Stimulated activated naive CD8-positive, alpha-beta T cell treated with anti-CD3 and anti-CD28 coated beads, Interleukin-15, amount 100 ng/mL, for 72 hours (primary cell): ENCODE measurements at regions not wholly inside any gene's neighbourhood (a gene's known extent, or its start where the extent isn't known, plus 50 kb on each side); places are given as distances from the start of the nearest gene placed in this dataset.

Experiments used
- ATAC-seq: fragments of 150-1000 bp; cut with Tn5 transposase; 2 replicates; pipeline ENCODE4 v1.10.0; 2021; ENCODE audit warnings: mild to moderate bottlenecking, moderate library complexity
- DNase-seq, 2 donors: peaks; one replicate each; pipeline ENCODE4 v3.0.0; 2021 to 2022
- H3K27ac Mint-ChIP-seq, 2 donors: one replicate each; pipeline ENCODE4 v1.8.0; 2022; ENCODE audit warnings: mild to moderate bottlenecking in 2 of 2, mixed read lengths in 2 of 2, moderate library complexity in 2 of 2
- H3K27me3 Mint-ChIP-seq: one replicate; pipeline ENCODE4 v1.8.0; 2022; ENCODE audit warnings: mixed read lengths
- H3K4me1 Mint-ChIP-seq: one replicate; pipeline ENCODE4 v1.8.0; 2022; ENCODE audit warnings: mild to moderate bottlenecking, mixed read lengths
- H3K4me3 Mint-ChIP-seq, 2 donors: one replicate each; pipeline ENCODE4 v1.8.0; 2022; ENCODE audit warnings: mild to moderate bottlenecking in 2 of 2, mixed read lengths in 2 of 2, moderate library complexity in 1 of 2
- H3K9me3 Mint-ChIP-seq, 2 donors: one replicate each; pipeline ENCODE4 v1.8.0; 2022; ENCODE audit warnings: mixed read lengths in 2 of 2

DNA sequence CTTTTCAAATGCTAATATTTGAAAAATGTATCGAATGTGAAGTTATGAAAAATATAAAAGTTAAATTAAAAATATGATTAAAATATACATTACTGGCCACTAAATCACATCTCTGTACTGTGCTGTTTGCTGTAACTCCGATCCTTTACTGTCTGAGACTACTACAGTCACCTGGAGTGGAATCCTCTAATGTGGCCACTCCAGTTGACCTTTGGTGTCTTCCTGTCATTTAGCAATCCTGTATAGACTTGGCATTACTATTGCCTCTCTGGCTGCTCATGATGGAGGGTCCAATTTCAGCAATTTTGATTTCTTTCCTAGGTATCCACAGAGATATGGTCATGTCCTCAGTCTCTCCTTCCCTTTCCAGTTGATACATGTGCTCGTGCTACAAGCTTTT lies 560.0 kb downstream of the CCDC85A start:
- peaks cover 3 to 11% of the 10 kb centered on the region in 2 donors for H3K9me3 Mint-ChIP-seq
- DNase-seq, result no peak
- H3K27me3 Mint-ChIP-seq, result no peaks in the 10 kb centered on the region
- H3K4me1 Mint-ChIP-seq, result no peaks in the 10 kb centered on the region
- no peak overlapping the region for H3K4me3 Mint-ChIP-seq
- no peak overlapping the region for H3K27ac Mint-ChIP-seq
- no peak for ATAC-seq

DNA sequence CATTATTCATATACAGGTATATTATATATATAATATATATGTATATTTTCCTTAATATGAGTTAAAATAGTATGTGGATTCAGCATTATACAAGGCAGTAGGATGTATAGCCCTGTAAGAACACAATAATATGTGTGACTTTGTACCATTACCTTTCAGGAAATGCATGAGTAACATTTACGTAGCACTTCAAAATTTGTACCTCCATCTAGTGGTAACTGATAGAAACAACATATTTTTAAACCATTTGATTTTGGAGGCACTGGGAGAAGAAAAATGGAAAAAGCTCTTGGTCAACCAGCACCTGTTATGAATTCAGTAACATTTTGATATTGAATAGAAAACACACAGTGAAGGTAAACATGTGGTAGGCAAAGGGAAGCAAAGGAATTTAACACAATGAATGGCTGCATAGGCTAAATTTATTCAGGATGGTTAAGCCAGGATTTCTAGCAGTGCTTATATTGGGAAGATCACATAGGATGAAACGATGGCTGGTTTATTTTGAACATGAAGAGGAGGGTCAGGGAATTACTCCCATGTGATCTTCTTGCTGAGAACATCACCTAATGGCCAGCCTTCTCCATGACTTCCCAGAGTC lies 565.5 kb downstream of the CCDC85A start:
- DNase-seq (no peak), ATAC-seq (no peak)
- Mint-ChIP-seq H3K27ac (no peak overlapping the region), H3K4me3 (no peak overlapping the region), H3K4me1 (no peaks in the 10 kb centered on the region), H3K27me3 (no peaks in the 10 kb centered on the region), H3K9me3 (peaks cover 0 to 1% of the 10 kb centered on the region in 2 donors)

DNA sequence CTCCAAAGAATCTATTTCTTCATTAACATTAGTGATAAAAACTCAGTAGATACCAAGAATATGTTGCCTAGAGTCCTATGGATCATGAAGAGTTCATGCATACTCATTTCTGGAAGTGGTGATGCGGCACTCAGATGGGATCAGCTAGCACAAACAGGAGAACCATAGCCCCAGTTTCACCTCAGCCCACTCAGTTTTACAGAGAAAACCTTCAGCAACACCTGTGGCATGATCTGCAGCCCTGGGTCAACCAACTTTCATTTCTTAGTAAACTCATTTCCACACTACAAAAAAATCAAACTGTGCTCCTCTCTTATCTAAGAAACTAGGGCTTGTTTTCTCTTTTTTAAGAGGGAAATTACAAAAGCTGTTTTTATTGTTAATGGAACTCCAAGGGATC lies 569.4 kb downstream of the CCDC85A start:
- H3K27ac Mint-ChIP-seq, result no peak overlapping the region
- H3K4me3 Mint-ChIP-seq, result no peak overlapping the region
- no peaks in the 10 kb centered on the region for H3K9me3 Mint-ChIP-seq
- no peaks in the 10 kb centered on the region for H3K27me3 Mint-ChIP-seq
- no peak for ATAC-seq
- no peak for DNase-seq
- no peaks in the 10 kb centered on the region for H3K4me1 Mint-ChIP-seq

DNA sequence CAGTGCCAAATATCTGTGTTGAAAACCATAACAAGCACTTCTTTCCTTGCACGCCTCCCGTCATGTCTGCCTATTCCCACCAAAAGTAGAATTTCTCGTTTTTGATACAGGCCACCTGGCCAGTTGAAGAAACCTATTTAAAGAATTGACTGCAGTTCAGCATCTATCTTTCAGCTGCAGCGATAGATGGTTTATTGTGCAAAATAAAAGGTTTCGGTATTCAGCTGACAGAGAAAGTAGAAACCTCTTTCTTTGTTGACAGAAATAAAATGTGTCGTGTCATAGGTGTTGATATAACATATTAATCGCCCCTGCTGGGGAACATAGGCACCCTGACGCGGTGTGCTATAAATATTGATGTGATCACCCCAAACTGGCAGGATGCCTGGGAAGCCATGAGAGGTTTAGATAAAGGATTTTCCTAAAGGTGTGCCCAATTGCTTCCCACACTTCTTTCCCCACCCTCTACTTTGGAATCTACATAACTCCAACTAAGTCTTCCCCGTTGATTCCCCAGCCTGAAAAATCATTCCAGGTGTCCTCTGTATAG lies 570.4 kb downstream of the CCDC85A start:
- peaks cover 0 to 4% of the 10 kb centered on the region in 2 donors for H3K9me3 Mint-ChIP-seq
- no peaks in the 10 kb centered on the region for H3K27me3 Mint-ChIP-seq
- H3K27ac Mint-ChIP-seq, result no peak overlapping the region
- no peak for ATAC-seq
- no peak overlapping the region for H3K4me3 Mint-ChIP-seq
- DNase-seq, result no peak
- H3K4me1 Mint-ChIP-seq, result no peaks in the 10 kb centered on the region

DNA sequence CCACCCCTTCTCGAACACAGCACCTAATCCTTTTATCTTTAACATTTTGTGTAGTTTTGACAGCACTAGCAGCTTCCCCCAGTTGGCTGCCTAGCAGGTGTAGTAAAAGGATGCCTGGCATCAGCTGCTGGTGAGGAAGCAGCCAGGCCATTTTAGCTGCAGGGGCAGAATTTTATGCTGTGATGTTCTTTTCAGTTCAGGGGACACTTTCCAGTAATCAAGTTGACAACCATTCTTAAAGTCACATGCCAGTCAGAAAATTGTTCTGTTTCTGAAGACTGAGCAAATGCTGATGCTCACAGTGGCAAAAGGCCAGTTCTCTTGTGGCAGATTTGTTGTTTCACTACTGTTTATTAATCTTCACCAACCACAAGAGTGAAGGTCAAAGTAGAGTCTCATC lies 570.8 kb downstream of the CCDC85A start:
- no peak for DNase-seq
- no peaks in the 10 kb centered on the region for H3K4me1 Mint-ChIP-seq

DNA sequence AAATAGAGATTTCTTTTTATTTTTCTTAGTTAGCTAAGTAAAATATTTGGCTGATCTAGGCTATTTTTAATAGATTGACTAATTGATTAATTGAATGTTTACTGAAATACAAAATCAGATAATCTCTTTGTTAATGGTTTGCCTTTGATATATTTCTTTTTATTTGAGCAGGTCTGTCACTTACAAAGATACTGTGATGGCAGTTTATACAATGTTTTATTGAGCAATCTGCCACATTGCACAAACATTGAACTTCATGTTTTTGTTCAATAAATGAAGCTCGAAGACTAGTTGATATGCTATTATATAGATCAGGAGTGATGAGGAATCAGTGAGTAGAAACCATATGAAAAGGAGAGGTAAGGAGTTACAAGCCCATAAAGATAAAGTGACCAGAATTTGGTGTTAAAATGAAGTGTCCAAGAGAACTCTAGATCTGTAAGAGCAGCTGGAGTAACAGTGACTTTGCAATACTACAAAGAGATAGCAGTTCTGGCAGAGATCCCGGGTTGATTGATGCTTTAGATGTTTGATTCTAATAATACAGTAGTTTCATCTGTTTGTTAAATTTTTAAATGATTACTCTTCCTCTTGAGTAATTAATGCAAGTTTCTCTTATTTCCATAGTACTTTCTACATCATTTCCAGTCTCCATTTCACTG lies 574.2 kb downstream of the CCDC85A start:
- DNase-seq, result no peak
- H3K4me3 Mint-ChIP-seq, result no peak overlapping the region
- peaks cover 4 to 11% of the 10 kb centered on the region in 2 donors for H3K9me3 Mint-ChIP-seq
- no peaks in the 10 kb centered on the region for H3K4me1 Mint-ChIP-seq
- ATAC-seq, result no peak
- H3K27ac Mint-ChIP-seq, result no peak overlapping the region
- no peaks in the 10 kb centered on the region for H3K27me3 Mint-ChIP-seq

More for the DNA sequence above, 570.8 kb downstream of the CCDC85A start:
- Mint-ChIP-seq H3K4me3 (no peak overlapping the region), H3K27ac (no peak overlapping the region), H3K27me3 (no peaks in the 10 kb centered on the region), H3K9me3 (peaks cover 0 to 4% of the 10 kb centered on the region in 2 donors)
- no peak for ATAC-seq

DNA sequence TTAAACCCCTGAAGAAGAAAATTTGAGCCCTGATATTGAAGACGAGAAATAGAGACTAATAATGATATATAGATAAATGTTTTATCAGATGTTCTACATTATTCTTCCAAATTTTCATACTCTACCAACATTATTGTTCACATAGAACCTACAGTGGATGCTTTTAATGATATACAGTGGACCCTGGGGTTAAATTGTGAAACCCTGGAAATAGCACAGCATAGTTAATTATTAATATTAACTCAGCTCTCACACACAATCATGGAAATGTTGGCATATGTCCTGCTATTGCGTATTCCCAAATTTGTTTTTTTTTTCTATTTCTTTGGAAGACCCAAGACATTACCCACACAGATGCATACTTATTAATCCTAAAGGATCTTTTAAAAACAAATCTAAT lies 579.9 kb downstream of the CCDC85A start:
- H3K27me3 Mint-ChIP-seq, result no peaks in the 10 kb centered on the region
- no peak for DNase-seq
- no peak overlapping the region for H3K27ac Mint-ChIP-seq
- no peak overlapping the region for H3K4me3 Mint-ChIP-seq
- no peak for ATAC-seq
- H3K9me3 Mint-ChIP-seq, result peaks cover 2 to 19% of the 10 kb centered on the region in 2 donors
- H3K4me1 Mint-ChIP-seq, result no peaks in the 10 kb centered on the region

DNA sequence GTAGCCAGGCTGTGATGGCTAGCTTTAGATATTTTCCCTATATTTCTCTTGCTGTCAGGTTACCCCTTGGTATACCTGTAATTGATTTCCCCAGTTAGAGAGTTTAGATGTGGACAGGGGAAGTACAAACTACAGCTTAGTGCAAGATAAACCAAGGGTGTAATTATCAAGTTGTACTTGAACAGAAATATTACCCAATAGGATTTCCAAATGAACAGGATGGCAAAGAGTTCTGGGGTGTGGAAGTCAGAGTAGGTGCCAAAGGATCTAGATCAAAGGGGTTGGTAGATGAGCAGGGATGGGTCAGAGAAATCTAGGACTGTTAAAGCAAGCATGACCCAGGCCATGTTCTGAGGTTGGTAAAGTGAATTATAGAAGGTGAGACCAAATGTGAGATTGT lies 585.2 kb downstream of the CCDC85A start:
- H3K27ac Mint-ChIP-seq, result no peak overlapping the region
- H3K27me3 Mint-ChIP-seq, result no peaks in the 10 kb centered on the region
- H3K9me3 Mint-ChIP-seq, result peaks cover 0 to 8% of the 10 kb centered on the region in 2 donors
- no peaks in the 10 kb centered on the region for H3K4me1 Mint-ChIP-seq
- no peak for ATAC-seq
- no peak overlapping the region for H3K4me3 Mint-ChIP-seq
- no peak for DNase-seq

DNA sequence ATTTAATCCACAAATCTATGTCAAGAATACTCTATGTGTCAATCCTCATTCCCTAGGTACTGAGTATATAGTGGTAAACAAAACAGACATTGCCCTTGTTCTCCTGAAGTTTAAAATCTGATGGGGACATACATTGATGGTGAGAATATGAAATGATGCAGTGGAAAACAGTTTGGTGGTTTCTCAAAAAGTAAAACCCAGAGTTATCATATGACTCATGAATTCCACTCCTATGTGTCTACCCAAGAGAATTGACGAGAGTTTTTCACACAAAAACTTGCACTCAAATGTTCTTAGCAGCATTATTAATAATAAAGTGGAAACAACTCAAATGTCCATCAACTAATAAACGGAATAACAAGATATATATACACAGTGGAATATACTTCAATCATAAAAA lies 586.7 kb downstream of the CCDC85A start:
- no peak for DNase-seq
- peaks cover 0 to 8% of the 10 kb centered on the region in 2 donors for H3K9me3 Mint-ChIP-seq
- no peaks in the 10 kb centered on the region for H3K27me3 Mint-ChIP-seq
- H3K27ac Mint-ChIP-seq, result no peak overlapping the region
- no peaks in the 10 kb centered on the region for H3K4me1 Mint-ChIP-seq
- ATAC-seq, result no peak
- no peak overlapping the region for H3K4me3 Mint-ChIP-seq

DNA sequence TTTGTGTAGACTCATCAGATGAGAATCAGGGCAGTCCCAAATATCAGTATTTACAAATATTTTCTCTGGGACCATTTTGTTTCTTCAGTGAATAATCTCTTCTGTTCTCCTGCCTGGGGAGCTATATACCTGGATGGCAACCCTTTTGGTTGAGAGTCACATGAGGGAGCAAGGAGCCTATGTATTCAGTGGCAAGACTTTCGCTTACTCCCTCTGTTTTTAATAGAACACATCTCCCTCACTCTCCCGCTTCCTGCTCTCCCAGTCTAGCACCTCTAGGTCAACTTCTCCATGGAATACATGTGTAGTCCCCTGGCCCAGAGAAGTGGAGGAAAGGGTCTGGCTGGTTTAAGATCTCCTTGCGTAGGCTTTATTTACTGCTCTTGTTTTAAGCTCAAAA lies 600.3 kb downstream of the CCDC85A start:
- Mint-ChIP-seq H3K4me1 (no peaks in the 10 kb centered on the region), H3K27me3 (no peaks in the 10 kb centered on the region), H3K4me3 (no peak overlapping the region), H3K9me3 (peaks cover 13 to 16% of the 10 kb centered on the region in 2 donors), H3K27ac (no peak overlapping the region)
- no peak for ATAC-seq
- no peak for DNase-seq

DNA sequence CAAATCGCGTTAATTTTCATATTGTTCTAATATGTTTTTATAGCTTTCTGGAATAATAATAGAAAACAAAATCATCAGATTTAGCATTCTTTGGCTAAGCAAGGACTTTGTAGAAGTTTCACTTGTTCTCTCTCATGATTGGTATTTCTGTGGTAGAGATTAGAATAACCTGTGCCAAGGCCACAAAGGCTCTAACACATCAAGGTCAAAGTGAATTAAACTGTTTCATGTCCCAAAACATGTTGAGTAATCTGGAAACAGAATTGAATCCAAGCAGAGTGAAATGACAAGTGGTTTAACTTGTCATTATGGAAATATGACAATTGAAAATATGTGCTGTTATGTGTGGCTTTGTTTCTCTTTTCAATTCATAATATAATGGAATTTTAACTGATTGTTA lies 617.4 kb downstream of the CCDC85A start:
- peaks cover 12 to 14% of the 10 kb centered on the region in 2 donors for H3K9me3 Mint-ChIP-seq
- no peak overlapping the region for H3K27ac Mint-ChIP-seq
- ATAC-seq (no peak), DNase-seq (no peak)
- no peak overlapping the region for H3K4me3 Mint-ChIP-seq
- no peaks in the 10 kb centered on the region for H3K4me1 Mint-ChIP-seq
- no peaks in the 10 kb centered on the region for H3K27me3 Mint-ChIP-seq

DNA sequence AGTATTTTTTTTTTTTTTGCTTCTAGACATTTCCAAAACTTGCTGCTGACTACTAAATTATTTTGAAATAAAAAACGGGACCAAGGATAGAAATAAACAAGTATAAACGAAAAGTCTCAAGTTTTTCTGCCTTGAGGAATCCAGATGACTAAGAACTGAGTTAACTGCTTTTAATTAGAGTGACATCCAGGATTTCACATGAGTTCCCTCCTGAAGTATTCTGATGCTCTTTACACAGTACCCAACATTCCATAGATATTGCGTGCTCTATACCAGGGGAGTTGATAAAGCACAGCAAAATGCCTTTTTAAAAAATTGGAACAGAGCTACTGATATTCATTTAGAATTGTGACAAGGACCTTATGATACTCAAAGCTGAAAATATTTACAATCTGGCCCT lies 618.0 kb downstream of the CCDC85A start:
- no peak for ATAC-seq
- Mint-ChIP-seq H3K9me3 (peaks cover 12 to 14% of the 10 kb centered on the region in 2 donors), H3K4me3 (no peak overlapping the region), H3K4me1 (no peaks in the 10 kb centered on the region), H3K27me3 (no peaks in the 10 kb centered on the region), H3K27ac (no peak overlapping the region)
- no peak for DNase-seq

DNA sequence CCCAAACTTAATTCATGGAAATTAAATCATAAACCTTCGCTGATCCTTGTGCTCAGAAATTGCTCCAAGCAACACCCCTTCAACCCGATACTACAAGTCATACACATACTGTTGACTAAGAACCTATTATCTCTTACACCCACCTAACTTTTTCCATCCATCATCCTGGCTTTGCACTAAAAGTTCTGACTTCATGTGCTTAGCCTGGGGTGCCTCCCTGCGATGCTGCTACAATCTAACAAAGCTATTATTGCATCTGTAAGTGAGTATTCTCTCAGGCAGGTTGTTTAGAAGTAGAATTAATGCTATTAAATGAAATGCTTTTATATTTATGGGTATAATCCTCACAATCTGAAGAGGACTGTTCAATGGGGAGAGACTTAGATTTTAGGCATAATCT lies 619.8 kb downstream of the CCDC85A start:
- Mint-ChIP-seq H3K4me1 (no peaks in the 10 kb centered on the region), H3K27ac (no peak overlapping the region), H3K4me3 (no peak overlapping the region), H3K9me3 (peaks cover 12 to 14% of the 10 kb centered on the region in 2 donors), H3K27me3 (no peaks in the 10 kb centered on the region)
- ATAC-seq, result no peak
- no peak for DNase-seq

DNA sequence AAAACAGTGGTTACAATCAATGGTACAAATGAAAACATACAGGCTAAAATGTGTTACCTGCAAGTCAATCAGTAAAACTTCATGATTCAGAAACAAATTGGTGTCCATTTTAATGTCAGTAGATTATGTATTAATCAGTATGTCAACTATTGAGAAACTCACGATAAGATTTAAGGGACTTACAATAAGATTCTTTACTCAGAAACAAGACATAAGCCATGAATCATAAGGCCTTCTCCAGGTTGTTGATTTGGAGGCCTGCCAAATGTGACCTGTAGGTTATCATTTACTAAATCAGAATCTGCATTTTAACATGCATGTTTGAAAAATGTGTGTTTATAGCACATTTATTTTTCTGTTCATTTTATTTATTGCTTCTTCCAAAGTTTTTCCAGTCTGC lies 623.1 kb downstream of the CCDC85A start:
- H3K9me3 Mint-ChIP-seq, result peaks cover 2 to 10% of the 10 kb centered on the region in 2 donors
- H3K4me1 Mint-ChIP-seq, result no peaks in the 10 kb centered on the region
- H3K4me3 Mint-ChIP-seq, result no peak overlapping the region
- ATAC-seq (no peak), DNase-seq (no peak)
- no peaks in the 10 kb centered on the region for H3K27me3 Mint-ChIP-seq
- H3K27ac Mint-ChIP-seq, result no peak overlapping the region

DNA sequence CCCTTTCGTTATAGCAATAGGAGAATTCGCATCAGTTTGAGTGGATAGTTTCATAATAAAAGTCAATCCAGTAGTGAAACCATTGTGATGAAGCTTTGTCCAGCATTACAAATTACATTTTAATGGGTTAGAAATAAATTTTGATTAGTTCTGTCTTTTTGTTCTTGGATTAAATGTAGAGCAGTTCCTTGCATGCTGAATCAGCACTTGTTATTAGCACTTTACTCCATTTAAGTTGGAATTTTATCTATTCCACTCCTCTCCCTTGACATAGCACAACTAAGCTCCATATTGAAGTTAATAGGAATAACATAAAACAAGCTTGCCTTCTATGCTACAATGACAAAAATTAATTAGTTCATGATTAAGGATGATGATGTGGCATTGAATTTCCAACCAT lies 624.1 kb downstream of the CCDC85A start:
- Mint-ChIP-seq H3K4me3 (no peak overlapping the region), H3K9me3 (peaks cover 0 to 7% of the 10 kb centered on the region in 2 donors), H3K27ac (no peak overlapping the region), H3K4me1 (no peaks in the 10 kb centered on the region), H3K27me3 (no peaks in the 10 kb centered on the region)
- ATAC-seq (no peak), DNase-seq (no peak)

DNA sequence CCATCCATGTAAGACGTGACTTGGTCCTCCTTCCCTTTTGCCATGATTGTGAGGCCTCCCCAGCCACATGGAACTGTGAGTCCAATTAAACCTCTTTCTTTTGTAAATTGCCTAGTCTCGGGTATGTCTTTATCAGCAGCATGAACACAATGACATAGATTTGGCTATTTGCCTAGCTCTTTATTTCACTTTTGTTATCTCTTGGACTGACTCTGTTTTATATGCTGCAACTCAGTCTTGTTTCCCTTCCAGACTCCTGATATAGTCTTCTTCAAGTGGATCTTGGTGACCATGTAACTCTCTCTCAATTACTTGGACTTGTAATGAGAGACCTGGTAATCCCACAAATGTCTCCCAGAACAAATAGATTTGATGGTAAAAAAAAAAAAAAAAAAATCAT lies 627.6 kb downstream of the CCDC85A start:
- no peak overlapping the region for H3K4me3 Mint-ChIP-seq

More for the DNA sequence above, 627.6 kb downstream of the CCDC85A start:
- Mint-ChIP-seq H3K9me3 (peaks cover 0 to 5% of the 10 kb centered on the region in 2 donors), H3K4me1 (no peaks in the 10 kb centered on the region), H3K27ac (no peak overlapping the region), H3K27me3 (no peaks in the 10 kb centered on the region)
- ATAC-seq (no peak), DNase-seq (no peak)
